GM18951 (cell line): ENCODE measurements at regions not wholly inside any gene's neighbourhood (a gene's known extent, or its start where the extent isn't known, plus 50 kb on each side); places are given as distances from the start of the nearest gene placed in this dataset.

Experiments
- POLR2A ChIP-seq: IDR thresholded peaks from 4 replicates; pipeline ENCODE4 v1.6.1; 2011; ENCODE audit warnings: mild to moderate bottlenecking; ENCODE audit not compliant: insufficient read length, insufficient read depth; ENCODE audit errors: extremely low read depth
- in situ Hi-C: fragments of 300-500 bp; cut with MboI; formaldehyde crosslinking; loops from one replicate; pipeline ENCODE4 v1.12.0; 2022; ENCODE audit warnings: low sequenced_read_pairs, mixed read lengths, inconsistent platforms; ENCODE audit not compliant: unreplicated experiment

- TF ChIP-seq POLR2A = no peak
- in situ Hi-C loops = no loop called here
Observed at GRCh38 chr5:14983666-14984441, 112.3 kb upstream of the ANKH start.

DNA sequence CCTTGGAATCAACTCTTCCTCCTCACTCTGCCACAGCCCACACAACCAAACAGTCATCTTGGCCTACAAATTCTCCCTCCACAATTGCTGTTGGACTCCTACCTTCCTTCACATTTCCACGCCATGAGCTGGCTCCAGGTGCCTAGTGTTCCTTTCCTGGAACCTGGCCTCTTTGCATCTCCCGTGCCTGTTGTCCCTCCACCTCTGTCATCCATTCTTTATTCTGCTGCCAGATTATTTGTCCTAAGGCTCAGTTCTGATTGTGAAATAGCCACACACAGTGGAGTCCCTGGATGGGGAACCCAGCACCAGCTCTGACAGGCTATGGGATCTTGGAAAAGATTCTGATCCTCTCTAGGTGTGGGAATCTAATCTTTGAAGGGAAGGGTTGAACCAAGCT is 109.1 kb upstream of the ANKH start:
- in situ Hi-C loops = no loop called here
- TF ChIP-seq POLR2A = no peak

GRCh38 chr5:14977058-14977685 is 105.6 kb upstream of the ANKH start:
- in situ Hi-C loops = no loop called here
- no peak for TF ChIP-seq POLR2A

DNA sequence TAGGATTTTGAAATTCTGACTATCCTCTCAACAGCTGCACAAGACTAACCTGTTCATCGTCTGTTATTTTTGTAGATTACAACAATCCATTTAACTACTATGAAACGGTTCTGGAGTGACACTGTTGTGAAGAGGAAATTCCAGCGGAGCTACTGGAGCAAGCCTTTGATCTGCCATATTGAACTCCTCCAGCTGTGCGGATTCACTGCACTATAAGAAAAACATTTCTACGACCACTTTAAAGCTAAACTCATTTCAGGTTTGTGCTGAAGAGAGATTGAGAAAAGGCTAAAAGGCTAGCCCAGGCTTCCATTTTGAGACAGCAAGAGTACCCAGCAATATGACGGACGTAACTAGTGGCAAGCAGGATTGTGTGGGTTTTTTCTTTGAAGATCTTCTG is 104.9 kb upstream of the ANKH start:
- no peak for TF ChIP-seq POLR2A
- in situ Hi-C loops = no loop called here

DNA sequence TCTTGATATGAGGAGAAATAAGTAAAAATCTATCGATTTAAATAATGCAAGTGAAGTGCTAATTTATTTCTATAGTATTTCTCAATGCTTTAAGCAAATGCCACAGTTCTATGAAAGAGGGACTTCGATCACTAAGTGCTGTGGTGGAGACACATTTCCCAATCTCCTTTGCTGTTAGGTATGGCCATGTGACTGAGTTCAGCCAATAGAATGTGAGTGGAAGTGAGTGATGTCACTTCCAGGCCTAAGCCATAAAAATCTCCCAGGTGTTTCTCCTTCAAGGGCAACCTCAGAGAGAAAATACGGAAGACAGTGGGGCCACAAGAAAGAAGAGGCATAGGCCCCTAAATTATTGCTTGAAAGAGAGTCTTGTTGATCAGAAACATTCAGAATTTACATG is 100.3 kb upstream of the ANKH start:
- TF ChIP-seq POLR2A = no peak
- in situ Hi-C loops = no loop called here

GRCh38 chr5:14968796-14969195 is 97.2 kb upstream of the ANKH start:
- TF ChIP-seq POLR2A = no peak
- in situ Hi-C loops = no loop called here

GRCh38 chr5:14967166-14967565 is 95.6 kb upstream of the ANKH start:
- in situ Hi-C loops = no loop called here
- TF ChIP-seq POLR2A = no peak

DNA sequence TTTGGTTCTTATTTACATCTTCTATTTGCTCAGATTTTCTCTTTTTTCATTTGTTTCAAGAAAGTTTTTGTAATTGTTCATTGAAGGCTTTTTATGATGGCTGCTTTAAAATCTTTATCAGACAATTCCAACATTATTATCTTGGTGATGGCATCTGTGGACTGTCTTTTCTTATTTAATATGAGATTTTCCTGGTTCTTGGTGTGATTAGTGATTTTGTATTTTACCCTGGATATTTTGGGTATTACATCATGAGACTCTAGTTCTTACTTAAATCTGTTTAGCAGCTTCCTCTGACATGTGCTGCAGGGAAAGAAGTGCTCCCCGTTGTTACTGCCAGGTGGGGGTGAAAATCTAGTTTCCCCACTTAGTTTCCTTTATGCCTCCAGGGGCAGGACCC is 94.2 kb upstream of the ANKH start:
- in situ Hi-C loops = no loop called here
- no peak for TF ChIP-seq POLR2A

DNA sequence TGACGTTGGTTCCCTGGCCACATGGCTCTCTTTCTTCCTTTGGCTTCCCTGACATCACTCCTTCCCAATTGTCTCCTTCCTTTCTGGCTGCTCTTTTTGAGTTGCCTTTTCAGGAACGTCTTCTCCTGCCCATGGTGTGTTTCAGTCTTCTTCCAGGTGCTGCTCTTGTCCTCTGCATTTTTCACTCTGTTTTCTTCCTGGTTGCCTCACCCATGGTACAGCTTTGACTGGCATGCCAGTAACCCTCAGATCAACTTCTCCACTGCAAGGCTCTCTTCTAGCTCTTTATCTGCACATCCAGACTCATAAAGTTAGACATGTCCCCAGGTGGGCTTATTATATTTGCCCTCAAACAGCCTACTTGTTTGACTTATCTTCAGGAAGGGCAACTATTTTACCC is 91.0 kb upstream of the ANKH start:
- TF ChIP-seq POLR2A = no peak
- in situ Hi-C loops = no loop called here

DNA sequence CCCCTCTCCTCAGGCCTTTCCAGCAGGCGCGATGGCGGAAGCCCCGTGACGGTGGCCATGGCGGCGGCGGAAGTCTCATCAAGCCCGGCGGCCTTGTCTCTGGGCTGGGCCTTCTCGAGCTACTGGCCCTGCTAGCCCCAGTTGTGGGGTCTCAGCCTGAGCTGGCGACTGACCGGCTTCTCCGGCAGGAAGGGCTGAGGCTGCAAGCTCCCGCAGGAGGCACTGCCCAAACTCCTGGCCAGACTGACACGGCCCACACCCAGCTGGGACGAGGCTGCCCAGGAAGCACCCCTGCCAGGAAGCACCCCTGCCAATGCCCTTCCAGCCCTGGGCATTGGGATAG is 88.5 kb upstream of the ANKH start:
- no peak for TF ChIP-seq POLR2A

GRCh38 chr5:14959399-14960119 is 88.0 kb upstream of the ANKH start:
- in situ Hi-C loops = no loop called here
- TF ChIP-seq POLR2A = no peak

More for the DNA sequence above, 88.5 kb upstream of the ANKH start:
- in situ Hi-C loops = no loop called here

DNA sequence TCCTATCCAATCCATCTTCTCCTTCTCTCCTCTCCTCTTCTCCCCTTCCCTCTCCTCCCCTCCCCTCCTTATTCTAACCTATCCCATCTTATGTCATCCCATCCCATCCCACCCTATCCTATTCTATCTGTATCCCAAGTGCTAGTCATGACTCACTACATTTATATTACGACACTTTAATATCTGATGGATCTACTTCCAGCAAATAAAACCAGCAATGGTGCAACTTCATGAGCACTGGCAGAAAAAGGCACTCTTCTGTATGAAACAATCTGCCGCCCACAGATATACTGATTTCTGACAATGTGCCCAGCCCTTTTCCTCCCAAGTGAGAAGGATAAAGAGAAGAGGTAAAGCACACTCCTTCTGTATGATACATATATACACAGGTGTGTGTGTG is 86.6 kb upstream of the ANKH start:
- in situ Hi-C loops = no loop called here
- TF ChIP-seq POLR2A = no peak

DNA sequence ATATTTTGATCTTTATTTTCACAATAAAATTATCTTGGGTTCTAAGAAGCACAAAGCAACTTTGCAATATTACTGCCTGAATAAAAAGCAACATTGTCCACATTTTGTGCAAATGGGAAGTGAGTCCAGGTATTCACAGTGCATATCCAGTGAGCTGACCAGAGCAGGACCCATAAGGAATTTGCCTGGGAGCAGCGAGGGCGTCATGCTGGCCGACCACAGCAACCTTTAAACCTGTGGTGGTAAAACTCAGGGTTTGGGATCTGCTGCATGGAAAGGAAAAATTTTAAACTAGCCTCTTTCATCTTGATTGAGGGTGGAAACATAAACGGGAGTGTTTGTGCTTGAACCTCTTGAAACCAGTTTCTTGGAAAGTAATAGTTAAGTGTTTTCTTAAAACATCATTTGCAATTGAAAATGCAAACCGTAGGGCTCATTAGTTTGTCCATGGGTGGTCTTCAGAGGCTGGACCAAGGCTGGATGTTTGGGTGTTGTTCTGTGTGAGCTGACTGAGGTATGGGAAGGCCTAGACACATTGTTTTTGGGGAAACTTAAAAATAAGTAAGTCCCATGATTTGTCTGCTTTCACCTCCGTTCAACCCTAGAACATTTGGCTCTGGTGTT is 85.0 kb upstream of the ANKH start:
- in situ Hi-C loops = no loop called here
- no peak for TF ChIP-seq POLR2A
